Activated naive CD4-positive, alpha-beta T cell treated with anti-CD3 and anti-CD28 coated beads for 36 hours (primary cell): ENCODE measurements at regions not wholly inside any gene's neighbourhood (a gene's known extent, or its start where the extent isn't known, plus 50 kb on each side); places are given as distances from the start of the nearest gene placed in this dataset.
A peak's percentile ranks its signal among the peaks of the same experiment; 100 is the strongest.

Source experiments
- CTCF ChIA-PET: fragments of 350-600 bp; sonication (Branson Sonifier 250); formaldehyde crosslinking; loops from one replicate; lab custom pipeline; 2021; ENCODE audit warnings: antibody characterized with exemption; lab: Charles Lee
- DNase-seq: peaks from one replicate; pipeline ENCODE4 v3.0.0-alpha.2; 2020
- H3K27ac Mint-ChIP-seq: one replicate; pipeline ENCODE4 v1.8.0; 2021; ENCODE audit warnings: mild to moderate bottlenecking, mixed read lengths
- H3K27me3 Mint-ChIP-seq: one replicate; pipeline ENCODE4 v1.8.0; 2021; ENCODE audit warnings: low read depth, mixed read lengths
- H3K36me3 Mint-ChIP-seq: one replicate; pipeline ENCODE4 v1.8.0; 2021; ENCODE audit warnings: low read depth, mixed read lengths
- H3K4me1 Mint-ChIP-seq: one replicate; pipeline ENCODE4 v1.8.0; 2021; ENCODE audit warnings: low read depth, mixed read lengths
- H3K4me3 Mint-ChIP-seq: one replicate; pipeline ENCODE4 v1.8.0; 2021; ENCODE audit warnings: mild to moderate bottlenecking, moderate library complexity, mixed read lengths
- H3K9me3 Mint-ChIP-seq: one replicate; pipeline ENCODE4 v1.8.0; 2021; ENCODE audit warnings: mixed read lengths
- intact Hi-C: fragments of 100-400 bp; cut with micrococcal nuclease; formaldehyde crosslinking; loops from one replicate; pipeline ENCODE4 v1.15.1; 2023

GRCh38 chrX:134148172-134148692 lies 88.8 kb upstream of the CCDC160 start:
- H3K36me3 Mint-ChIP-seq: no peaks in the 10 kb centered on the region
- CTCF ChIA-PET: interaction anchor here (0.6 kb wide), 1 partner anchor 122 kb away, joined by 3 read pairs; no protein-coding TSS in a partner anchor
- H3K27ac Mint-ChIP-seq: no peak overlapping the region
- DNase-seq: no peak
- H3K4me1 Mint-ChIP-seq: peaks cover 2% of the 10 kb centered on the region
- H3K9me3 Mint-ChIP-seq: no peaks in the 10 kb centered on the region
- no peaks in the 10 kb centered on the region for H3K27me3 Mint-ChIP-seq
- H3K4me3 Mint-ChIP-seq: no peak overlapping the region
- intact Hi-C loops: no loop called here

GRCh38 chrX:134158821-134159512 lies 78.0 kb upstream of the CCDC160 start:
- H3K4me1 Mint-ChIP-seq: peaks cover 19% of the 10 kb centered on the region
- no peaks in the 10 kb centered on the region for H3K9me3 Mint-ChIP-seq
- H3K27me3 Mint-ChIP-seq: no peaks in the 10 kb centered on the region
- H3K36me3 Mint-ChIP-seq: no peaks in the 10 kb centered on the region
- peak; percentile 64 for DNase-seq
- no peak overlapping the region for H3K4me3 Mint-ChIP-seq
- intact Hi-C loops: loop anchor here (1.0 to 10.0 kb wide), 5 partner anchors 8 to 234 kb away; no protein-coding TSS in a partner anchor
- peak overlapping the region; percentile 36 for H3K27ac Mint-ChIP-seq
- CTCF ChIA-PET: no interaction called here

GRCh38 chrX:134161162-134161561 lies 75.8 kb upstream of the CCDC160 start:
- intact Hi-C loops: no loop called here
- H3K4me1 Mint-ChIP-seq: peaks cover 19% of the 10 kb centered on the region
- CTCF ChIA-PET: interaction anchor here (0.7 kb wide), 1 partner anchor 30 kb away, joined by 3 read pairs; no protein-coding TSS in a partner anchor
- H3K27ac Mint-ChIP-seq: no peak overlapping the region
- H3K9me3 Mint-ChIP-seq: no peaks in the 10 kb centered on the region
- no peaks in the 10 kb centered on the region for H3K27me3 Mint-ChIP-seq
- peak; percentile 4 for DNase-seq
- no peaks in the 10 kb centered on the region for H3K36me3 Mint-ChIP-seq
- no peak overlapping the region for H3K4me3 Mint-ChIP-seq

GRCh38 chrX:134162032-134162431 lies 75.0 kb upstream of the CCDC160 start:
- H3K4me3 Mint-ChIP-seq: no peak overlapping the region
- no peaks in the 10 kb centered on the region for H3K36me3 Mint-ChIP-seq
- CTCF ChIA-PET: no interaction called here
- intact Hi-C loops: no loop called here
- peaks cover 19% of the 10 kb centered on the region for H3K4me1 Mint-ChIP-seq
- no peaks in the 10 kb centered on the region for H3K27me3 Mint-ChIP-seq
- no peaks in the 10 kb centered on the region for H3K9me3 Mint-ChIP-seq
- no peak overlapping the region for H3K27ac Mint-ChIP-seq
- DNase-seq: no peak

GRCh38 chrX:134163836-134164235 lies 73.1 kb upstream of the CCDC160 start:
- no peaks in the 10 kb centered on the region for H3K9me3 Mint-ChIP-seq

GRCh38 chrX:134167591-134168203 lies 69.3 kb upstream of the CCDC160 start:
- Mint-ChIP-seq H3K4me1 (peaks cover 11% of the 10 kb centered on the region), H3K9me3 (peaks cover 2% of the 10 kb centered on the region), H3K27ac (no peak overlapping the region), H3K36me3 (peaks cover 12% of the 10 kb centered on the region), H3K27me3 (no peaks in the 10 kb centered on the region), H3K4me3 (peak overlapping the region; percentile 19)
- CTCF ChIA-PET: no interaction called here
- intact Hi-C loops: loop anchor here (1.0 kb wide), 1 partner anchor 8 kb away; no protein-coding TSS in a partner anchor
- no peak for DNase-seq

More at GRCh38 chrX:134163836-134164235, 73.1 kb upstream of the CCDC160 start:
- intact Hi-C loops: no loop called here
- peaks cover 1% of the 10 kb centered on the region for H3K36me3 Mint-ChIP-seq
- H3K4me1 Mint-ChIP-seq: peaks cover 19% of the 10 kb centered on the region
- no peaks in the 10 kb centered on the region for H3K27me3 Mint-ChIP-seq
- no peak overlapping the region for H3K4me3 Mint-ChIP-seq
- H3K27ac Mint-ChIP-seq: no peak overlapping the region
- CTCF ChIA-PET: no interaction called here
- no peak for DNase-seq

- Mint-ChIP-seq H3K27ac (peak overlapping the region; percentile 87), H3K4me3 (peak overlapping the region; percentile 77), H3K36me3 (peaks cover 12% of the 10 kb centered on the region), H3K4me1 (peaks cover 19% of the 10 kb centered on the region), H3K9me3 (peaks cover 2% of the 10 kb centered on the region), H3K27me3 (peaks cover 3% of the 10 kb centered on the region)
- CTCF ChIA-PET: interaction anchor here (0.5 to 0.7 kb wide), 2 partner anchors 122 to 612 kb away, joined by 3 to 5 read pairs; no protein-coding TSS in a partner anchor
- DNase-seq: peak; percentile 53
- intact Hi-C loops: loop anchor here (2.0 to 10.0 kb wide), 4 partner anchors 13 to 1957 kb away; partner anchors contain the start of genes MBNL3 and RAP2C
Observed at GRCh38 chrX:134171661-134172587, 65.1 kb upstream of the CCDC160 start.

- peak; percentile 39 for DNase-seq
- Mint-ChIP-seq H3K9me3 (peaks cover 2% of the 10 kb centered on the region), H3K36me3 (peaks cover 12% of the 10 kb centered on the region), H3K4me1 (peaks cover 16% of the 10 kb centered on the region), H3K4me3 (peak overlapping the region; percentile 77), H3K27me3 (peaks cover 3% of the 10 kb centered on the region), H3K27ac (peak overlapping the region; percentile 87)
- CTCF ChIA-PET: no interaction called here
- intact Hi-C loops: loop anchor here (1.0 to 10.0 kb wide), 5 partner anchors 14 to 1958 kb away; partner anchors contain the start of genes MBNL3 and RAP2C
Observed at GRCh38 chrX:134172588-134173259, 64.3 kb upstream of the CCDC160 start.

- Mint-ChIP-seq H3K4me3 (peak overlapping the region; percentile 77), H3K27ac (peak overlapping the region; percentile 87), H3K9me3 (peaks cover 2% of the 10 kb centered on the region), H3K36me3 (peaks cover 11% of the 10 kb centered on the region), H3K4me1 (peaks cover 16% of the 10 kb centered on the region), H3K27me3 (peaks cover 3% of the 10 kb centered on the region)
- CTCF ChIA-PET: interaction anchor here (0.9 to 1.2 kb wide), 2 partner anchors 14 to 251 kb away, joined by 3 to 4 read pairs; no protein-coding TSS in a partner anchor
- intact Hi-C loops: loop anchor here (1.0 to 10.0 kb wide), 5 partner anchors 13 to 1959 kb away; partner anchors contain the start of genes MBNL3 and RAP2C
- peak; percentile 37 for DNase-seq
Observed at GRCh38 chrX:134173541-134174272, 63.3 kb upstream of the CCDC160 start.

GRCh38 chrX:134174273-134174660 lies 62.7 kb upstream of the CCDC160 start:
- Mint-ChIP-seq H3K27ac (no peak overlapping the region), H3K27me3 (peaks cover 3% of the 10 kb centered on the region), H3K4me1 (peaks cover 16% of the 10 kb centered on the region), H3K9me3 (peaks cover 2% of the 10 kb centered on the region), H3K36me3 (peaks cover 11% of the 10 kb centered on the region), H3K4me3 (peak overlapping the region; percentile 77)
- intact Hi-C loops: loop anchor here (5.0 to 10.0 kb wide), 3 partner anchors 167 to 1959 kb away; partner anchors contain the start of genes MBNL3 and RAP2C
- DNase-seq: no peak
- CTCF ChIA-PET: interaction anchor here (0.9 to 1.2 kb wide), 2 partner anchors 15 to 252 kb away, joined by 3 to 4 read pairs; no protein-coding TSS in a partner anchor
